Inflammatory macrophage treated with lipopolysaccharide for 4 hours (primary cell): ENCODE measurements at regions not wholly inside any gene's neighbourhood (a gene's known extent, or its start where the extent isn't known, plus 50 kb on each side); places are given as distances from the start of the nearest gene placed in this dataset.

Source experiments
- DNase-seq: peaks from one replicate; pipeline ENCODE4 v3.0.0-alpha.2; 2020

GRCh38 chr4:138740816-138741745 is 274.5 kb upstream of the NOCT start:
- no peak for DNase-seq

- no peak for DNase-seq
These were observed 279.2 kb upstream of the NOCT start for GRCh38 chr4:138736362-138736761.

DNA sequence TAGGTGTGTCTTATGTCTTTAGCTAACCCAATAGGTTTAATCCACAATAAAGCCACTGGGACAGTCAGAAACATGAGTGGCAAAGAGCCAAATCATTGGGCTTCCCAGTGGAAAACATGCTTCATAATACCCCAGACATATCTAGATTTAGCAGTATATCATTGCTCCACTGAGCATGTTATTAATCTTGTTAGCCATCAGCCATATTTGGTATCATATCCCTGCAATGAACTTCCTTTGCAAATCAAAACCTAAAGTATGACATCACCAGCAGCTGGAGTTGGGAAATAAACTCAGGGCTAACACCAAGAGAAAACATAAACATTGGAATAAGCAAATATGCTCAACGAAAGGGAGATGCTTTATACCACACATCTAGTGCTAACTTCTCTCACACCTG is 280.8 kb upstream of the NOCT start:
- peak; percentile 36 for DNase-seq

DNA sequence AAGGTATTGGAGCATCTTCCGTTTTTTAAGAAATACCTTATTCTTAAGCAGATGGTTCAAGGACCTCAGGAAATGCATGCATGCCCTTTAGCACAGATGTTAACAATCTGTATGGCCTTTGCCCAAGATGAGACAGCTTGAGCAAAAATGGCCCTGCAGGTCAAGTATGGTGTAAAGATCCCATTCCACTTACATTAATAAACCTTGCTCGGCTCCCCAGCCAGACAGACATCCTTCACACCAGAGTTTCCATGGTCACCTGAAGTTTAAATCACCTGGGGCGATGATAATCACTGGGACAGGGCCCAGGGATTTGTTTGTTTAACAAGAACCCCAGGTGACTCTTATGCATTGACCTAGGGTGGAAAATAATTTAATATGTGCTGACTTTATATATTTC is 287.0 kb upstream of the NOCT start:
- no peak for DNase-seq

GRCh38 chr4:138727731-138728130 is 287.9 kb upstream of the NOCT start:
- DNase-seq: no peak

- no peak for DNase-seq
These were observed 291.1 kb upstream of the NOCT start for GRCh38 chr4:138724530-138724929.

DNA sequence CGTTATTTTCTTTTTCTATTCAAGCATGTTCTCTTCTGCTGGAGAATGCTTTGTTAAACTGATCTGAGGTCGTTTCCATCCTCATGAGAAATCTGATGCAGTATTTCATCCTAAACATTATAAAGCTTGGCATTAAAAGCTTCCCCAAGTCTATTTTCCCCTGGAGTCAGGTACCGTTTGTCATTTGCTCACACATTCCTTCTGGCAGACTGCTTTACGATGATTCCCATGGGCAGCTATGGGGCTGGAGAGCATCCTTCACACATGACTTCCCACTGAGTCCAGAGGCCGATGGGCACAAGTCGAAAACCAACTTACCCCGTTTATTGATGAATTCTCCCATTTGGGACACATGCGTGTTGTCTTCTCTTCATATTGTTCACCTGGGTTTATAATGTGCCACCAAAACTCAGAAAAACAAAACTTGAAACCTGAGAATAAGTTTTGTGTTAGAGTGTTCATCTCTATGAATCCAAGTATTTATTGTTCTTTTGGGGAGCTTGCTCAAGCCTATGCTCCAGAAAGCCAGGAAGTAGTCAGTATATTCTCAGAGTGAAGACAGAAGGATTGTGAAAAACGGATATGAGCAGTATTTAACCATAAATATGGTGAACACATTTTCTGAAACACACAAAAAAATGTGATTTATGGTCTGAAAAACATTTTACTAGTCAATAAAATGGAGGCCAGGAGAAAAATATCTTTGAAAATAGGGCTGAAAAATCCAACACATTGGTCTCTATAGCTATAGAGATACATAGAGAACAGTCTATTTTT is 298.8 kb upstream of the NOCT start:
- DNase-seq: no peak

GRCh38 chr4:138710297-138710696 is 305.3 kb upstream of the NOCT start:
- no peak for DNase-seq

- no peak for DNase-seq
These were observed 305.7 kb upstream of the NOCT start for GRCh38 chr4:138709859-138710258.

GRCh38 chr4:138707746-138708677 is 307.6 kb upstream of the NOCT start:
- DNase-seq: no peak

- DNase-seq: no peak
These were observed 309.4 kb upstream of the NOCT start for GRCh38 chr4:138706201-138706600.

- DNase-seq: no peak
These were observed 313.3 kb upstream of the NOCT start for GRCh38 chr4:138702190-138702824.

DNA sequence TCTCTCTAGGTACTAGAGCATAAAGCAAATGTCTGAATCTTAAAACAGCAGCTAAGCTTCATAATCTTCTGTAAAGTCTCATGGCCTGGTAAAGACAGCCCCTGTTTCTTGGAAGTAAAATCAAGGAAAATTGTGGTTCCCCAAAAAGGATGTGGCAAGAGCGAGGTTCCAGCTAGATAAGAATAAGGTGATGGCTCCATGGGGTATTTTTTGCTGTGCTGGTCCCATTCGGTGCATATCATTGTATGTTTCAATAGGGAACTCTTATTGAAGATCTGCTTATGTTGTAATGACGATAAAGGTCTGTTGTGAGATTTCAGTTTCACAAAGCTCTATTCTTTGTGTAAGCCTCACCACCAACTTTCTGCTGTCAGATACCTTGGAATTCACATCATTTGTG is 316.9 kb upstream of the NOCT start:
- no peak for DNase-seq

DNA sequence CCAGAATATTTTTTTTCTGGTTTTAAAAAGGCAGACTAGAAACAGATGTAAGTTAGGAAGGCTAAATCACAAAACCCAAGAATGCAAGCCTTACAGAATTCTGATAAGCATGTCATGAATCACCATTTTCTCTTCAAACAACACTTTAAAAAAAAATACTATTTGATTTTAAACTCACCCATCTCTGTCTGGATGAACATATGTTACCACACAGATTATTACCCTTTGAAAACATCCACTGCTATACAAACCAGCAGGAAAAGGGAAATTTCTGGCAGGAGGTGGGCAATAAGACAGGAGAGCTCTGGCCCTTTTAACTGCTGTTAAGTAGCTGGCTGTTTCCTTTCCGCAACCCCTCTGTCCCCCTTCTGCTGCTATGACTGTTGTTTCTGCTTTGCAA is 317.7 kb upstream of the NOCT start:
- DNase-seq: no peak

- no peak for DNase-seq
These were observed 318.8 kb upstream of the NOCT start for GRCh38 chr4:138696771-138697170.

GRCh38 chr4:138696058-138696457 is 319.5 kb upstream of the NOCT start:
- DNase-seq: no peak

GRCh38 chr4:138693526-138693925 is 322.1 kb upstream of the NOCT start:
- DNase-seq: no peak

- no peak for DNase-seq
These were observed 323.2 kb upstream of the NOCT start for GRCh38 chr4:138692411-138692810.

GRCh38 chr4:138689593-138689992 is 326.0 kb upstream of the NOCT start:
- no peak for DNase-seq

- DNase-seq: no peak
These were observed 326.4 kb upstream of the NOCT start for GRCh38 chr4:138689187-138689586.

GRCh38 chr4:138688408-138689085 is 327.0 kb upstream of the NOCT start:
- DNase-seq: no peak
